Hepatocyte (in vitro differentiated cells): ENCODE measurements at regions not wholly inside any gene's neighbourhood (a gene's known extent, or its start where the extent isn't known, plus 50 kb on each side); places are given as distances from the start of the nearest gene placed in this dataset.
"Not testable (repeated sequence)": the region's sequence is repeated elsewhere in the genome, so short reads cannot be mapped to it uniquely, and the experiment has no call there.

Experiments
- EZH2 ChIP-seq: fragments of 200-600 bp; sonication (generic); IDR thresholded peaks from 2 replicates; pipeline ENCODE4 v1.6.1; 2016; ENCODE audit warnings: antibody characterized with exemption, mild to moderate bottlenecking, borderline replicate concordance
- EZH2phosphoT487 ChIP-seq: fragments of 200-600 bp; sonication (generic); IDR thresholded peaks from one replicate; pipeline ENCODE4 v1.6.1; 2018; ENCODE audit warnings: antibody characterized with exemption, mild to moderate bottlenecking, low read depth, moderate library complexity; ENCODE audit not compliant: unreplicated experiment, severe bottlenecking
- TF ChIP-seq, protein P1 (sequence below): fragments of 200-600 bp; sonication (generic); IDR thresholded peaks from 2 replicates; pipeline ENCODE4 v1.5.1; 2016; ENCODE audit warnings: antibody characterized with exemption, mild to moderate bottlenecking; ENCODE audit not compliant: poor library complexity

DNA sequence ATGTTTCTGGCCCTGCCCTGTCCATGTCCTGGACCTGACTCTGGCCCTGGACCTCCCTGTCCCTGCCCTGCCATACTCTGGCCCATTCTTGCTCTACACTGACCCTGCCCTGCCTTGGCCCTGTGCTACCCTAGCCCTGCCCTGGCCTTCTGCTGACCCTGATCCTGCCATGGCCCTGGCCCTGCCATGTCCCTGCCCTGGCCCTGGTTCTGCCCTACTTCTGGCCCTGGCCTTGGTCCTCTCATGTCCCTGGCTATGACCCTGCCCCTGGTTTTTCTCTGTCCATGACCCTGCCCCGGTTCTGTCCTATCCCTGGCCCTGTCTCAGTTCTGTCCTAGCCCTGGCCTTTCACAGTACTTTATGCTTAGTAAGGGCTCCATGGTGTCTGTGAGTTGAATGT is 234.5 kb downstream of the GOLGA6L6 start:
- TF ChIP-seq, protein P1, sequence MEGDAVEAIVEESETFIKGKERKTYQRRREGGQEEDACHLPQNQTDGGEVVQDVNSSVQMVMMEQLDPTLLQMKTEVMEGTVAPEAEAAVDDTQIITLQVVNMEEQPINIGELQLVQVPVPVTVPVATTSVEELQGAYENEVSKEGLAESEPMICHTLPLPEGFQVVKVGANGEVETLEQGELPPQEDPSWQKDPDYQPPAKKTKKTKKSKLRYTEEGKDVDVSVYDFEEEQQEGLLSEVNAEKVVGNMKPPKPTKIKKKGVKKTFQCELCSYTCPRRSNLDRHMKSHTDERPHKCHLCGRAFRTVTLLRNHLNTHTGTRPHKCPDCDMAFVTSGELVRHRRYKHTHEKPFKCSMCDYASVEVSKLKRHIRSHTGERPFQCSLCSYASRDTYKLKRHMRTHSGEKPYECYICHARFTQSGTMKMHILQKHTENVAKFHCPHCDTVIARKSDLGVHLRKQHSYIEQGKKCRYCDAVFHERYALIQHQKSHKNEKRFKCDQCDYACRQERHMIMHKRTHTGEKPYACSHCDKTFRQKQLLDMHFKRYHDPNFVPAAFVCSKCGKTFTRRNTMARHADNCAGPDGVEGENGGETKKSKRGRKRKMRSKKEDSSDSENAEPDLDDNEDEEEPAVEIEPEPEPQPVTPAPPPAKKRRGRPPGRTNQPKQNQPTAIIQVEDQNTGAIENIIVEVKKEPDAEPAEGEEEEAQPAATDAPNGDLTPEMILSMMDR = not testable (repeated sequence)
- not testable (repeated sequence) for TF ChIP-seq EZH2, EZH2phosphoT487
